ENCODE measurements at regions not wholly inside any gene's neighbourhood (a gene's known extent, or its start where the extent isn't known, plus 50 kb on each side); places are given as distances from the start of the nearest gene placed in this dataset.

DNA sequence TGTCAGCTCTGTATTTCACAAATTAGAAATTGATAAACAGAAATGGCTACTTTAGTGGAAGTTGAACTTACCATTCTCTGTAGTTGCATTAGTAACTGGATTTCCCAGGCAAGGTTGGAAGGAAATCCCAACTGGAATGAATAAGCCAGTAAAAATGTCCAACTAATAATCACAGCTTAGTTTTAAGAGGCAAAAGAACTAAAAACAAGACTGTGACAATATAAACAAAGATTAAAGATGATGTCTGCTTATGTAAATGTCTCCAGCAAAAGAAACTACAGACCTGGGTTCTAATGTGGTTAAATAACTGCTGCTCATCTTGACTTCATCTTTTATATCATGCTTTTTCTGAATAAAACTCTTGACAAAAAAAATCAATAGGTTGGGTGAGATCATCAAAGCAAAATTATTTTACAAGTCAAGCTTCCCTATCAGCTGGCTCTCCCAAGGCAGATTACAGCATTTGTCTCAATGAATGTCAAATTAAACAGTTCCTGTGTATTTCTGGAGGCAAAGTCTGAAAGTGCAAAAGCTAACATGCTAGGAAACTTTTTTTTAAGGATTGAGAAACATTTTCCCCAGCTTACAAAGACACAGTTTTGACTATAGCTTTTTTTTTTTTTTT lies 62.3 kb upstream of the HMHB1 start (continued):
- TF ChIP-seq SP1 (IDR thresholded peaks at IDR 0.05; ENCODE audit: low read depth, low read length), result no peak
